Caco-2 (cell line): ENCODE measurements at regions not wholly inside any gene's neighbourhood (a gene's known extent, or its start where the extent isn't known, plus 50 kb on each side); places are given as distances from the start of the nearest gene placed in this dataset.
"Not testable (repeated sequence)": the region's sequence is repeated elsewhere in the genome, so short reads cannot be mapped to it uniquely, and the experiment has no call there.

Source experiments
- BruUV-seq: library from RNA; stranded (reverse); fragments of 400-500 nt; replicated peaks from 2 replicates; lab custom pipeline; 2021; lab: Mats Ljungman, UMichigan
- CTCF ChIA-PET: fragments of 300-600 bp; sonication (Branson Sonifier 250); formaldehyde crosslinking; loops from one replicate; lab custom pipeline; 2022; ENCODE audit warnings: antibody characterized with exemption; lab: Charles Lee
- POLR2A ChIA-PET: fragments of 300-600 bp; sonication (Branson Sonifier 250); formaldehyde crosslinking; loops from one replicate; lab custom pipeline; 2022; ENCODE audit warnings: antibody characterized with exemption; lab: Charles Lee
- DNase-seq, 2 experiments: peaks; one replicate each; pipeline versions ENCODE4 v3.0.0 to v3.0.0-alpha.2; 2020 to 2022
- H3K27me3 ChIP-seq: replicated peaks from 2 replicates; pipeline ENCODE4 v1.6.0; 2011; ENCODE audit warnings: low read length; ENCODE audit not compliant: control insufficient read depth, insufficient read depth
- H3K36me3 ChIP-seq: 2 replicates; pipeline ENCODE4 v1.5.1; 2011; ENCODE audit warnings: low read length; ENCODE audit not compliant: control insufficient read depth, insufficient read depth
- H3K4me1 ChIP-seq: fragments of 250-450 bp; sonication (Bioruptor Pico); 2 replicates; pipeline ENCODE4 v1.5.1; 2020; ENCODE audit warnings: mild to moderate bottlenecking
- H3K4me3 ChIP-seq: 2 replicates; pipeline ENCODE4 v1.5.1; 2011; ENCODE audit warnings: low read depth, mild to moderate bottlenecking, control low read depth, low read length
- H3K9me3 ChIP-seq: fragments of 250-450 bp; sonication (Bioruptor Pico); 2 replicates; pipeline ENCODE4 v1.5.1; 2020; ENCODE audit warnings: mild to moderate bottlenecking, moderate library complexity
- H3K27ac Mint-ChIP-seq: one replicate; pipeline ENCODE4 v1.8.0; 2022; ENCODE audit warnings: mixed read lengths; ENCODE audit not compliant: unreplicated experiment
- H3K27me3 Mint-ChIP-seq: one replicate; pipeline ENCODE4 v1.8.0; 2022; ENCODE audit warnings: mixed read lengths; ENCODE audit not compliant: insufficient read depth, unreplicated experiment
- H3K36me3 Mint-ChIP-seq: one replicate; pipeline ENCODE4 v1.8.0; 2022; ENCODE audit warnings: mild to moderate bottlenecking, mixed read lengths; ENCODE audit not compliant: insufficient read depth, unreplicated experiment
- H3K4me1 Mint-ChIP-seq: one replicate; pipeline ENCODE4 v1.8.0; 2022; ENCODE audit warnings: low read depth, mixed read lengths; ENCODE audit not compliant: unreplicated experiment
- H3K4me3 Mint-ChIP-seq: one replicate; pipeline ENCODE4 v1.8.0; 2022; ENCODE audit warnings: mild to moderate bottlenecking, moderate library complexity, mixed read lengths; ENCODE audit not compliant: unreplicated experiment
- H3K9me3 Mint-ChIP-seq: one replicate; pipeline ENCODE4 v1.8.0; 2022; ENCODE audit warnings: mixed read lengths; ENCODE audit not compliant: unreplicated experiment
- CTCF ChIP-seq, 2 experiments: fragments of 200-600 bp in 1 of 2; IDR thresholded peaks; 1 replicate in 1 of 2; 2 replicates in 1 of 2; pipeline versions ENCODE4 v1.5.1 to v1.8.0; 2011 to 2022; ENCODE audit warnings: antibody characterized with exemption in 1 of 2, control low read depth in 1 of 2, inconsistent platforms in 1 of 2, low read depth in 1 of 2, low read length in 1 of 2, mild to moderate bottlenecking in 1 of 2, moderate library complexity in 1 of 2; ENCODE audit not compliant: insufficient read depth in 1 of 2, severe bottlenecking in 1 of 2, unreplicated experiment in 1 of 2
- intact Hi-C: fragments of 100-400 bp; cut with micrococcal nuclease; formaldehyde crosslinking; loops from one replicate; pipeline ENCODE4 v1.10.0; 2022; ENCODE audit not compliant: unreplicated experiment

DNA sequence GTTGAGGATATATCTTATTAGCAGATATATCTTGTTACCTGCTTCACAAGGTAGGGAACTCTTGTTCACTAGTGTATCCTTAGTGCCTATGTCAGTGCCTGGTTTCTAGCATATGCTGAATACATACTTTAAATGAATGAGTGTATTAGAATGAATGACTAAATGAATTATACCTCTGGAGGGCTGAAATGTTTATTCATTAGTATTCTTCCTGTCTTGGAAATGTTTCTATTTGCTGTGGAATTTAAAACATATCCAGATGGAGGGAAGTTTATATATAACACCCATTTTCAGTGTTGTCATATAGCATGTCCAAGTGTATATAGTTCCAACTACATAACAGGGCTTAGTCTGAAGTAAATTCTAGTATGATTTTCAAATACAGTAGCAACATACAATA is 581.5 kb downstream of the TBL1XR1 start:
- ChIA-PET POLR2A (no interaction called here), CTCF (no interaction called here)
- no TSS peak for BruUV-seq
- Histone ChIP-seq H3K4me1 (no peaks in the 10 kb centered on the region), H3K27me3 (no peaks in the 10 kb centered on the region), H3K9me3 (no peaks in the 10 kb centered on the region), H3K36me3 (no peaks in the 10 kb centered on the region), H3K4me3 (no peak overlapping the region)
- Mint-ChIP-seq H3K36me3 (no peaks in the 10 kb centered on the region), H3K27ac (no peak overlapping the region), H3K9me3 (peaks cover 9% of the 10 kb centered on the region), H3K27me3 (no peaks in the 10 kb centered on the region), H3K4me1 (no peaks in the 10 kb centered on the region), H3K4me3 (no peak overlapping the region)
- intact Hi-C loops, result no loop called here
- no peak for DNase-seq
- no peak for TF ChIP-seq CTCF (IDR thresholded peaks at IDR 0.05; ENCODE audit: insufficient read depth in 1 of 2, low read depth in 1 of 2, low read length in 1 of 2, severe bottlenecking in 1 of 2, unreplicated experiment in 1 of 2)

GRCh38 chr3:176611703-176612102 is 585.6 kb downstream of the TBL1XR1 start:
- ChIA-PET POLR2A (no interaction called here), CTCF (no interaction called here)
- Mint-ChIP-seq H3K27me3 (no peaks in the 10 kb centered on the region), H3K9me3 (no peaks in the 10 kb centered on the region), H3K36me3 (no peaks in the 10 kb centered on the region), H3K4me1 (no peaks in the 10 kb centered on the region), H3K27ac (no peak overlapping the region), H3K4me3 (no peak overlapping the region)
- Histone ChIP-seq H3K36me3 (no peaks in the 10 kb centered on the region), H3K27me3 (no peaks in the 10 kb centered on the region), H3K9me3 (no peaks in the 10 kb centered on the region), H3K4me3 (no peak overlapping the region), H3K4me1 (no peaks in the 10 kb centered on the region)
- no peak for DNase-seq
- intact Hi-C loops, result no loop called here
- no TSS peak for BruUV-seq
- no peak for TF ChIP-seq CTCF (IDR thresholded peaks at IDR 0.05; ENCODE audit: insufficient read depth in 1 of 2, low read depth in 1 of 2, low read length in 1 of 2, severe bottlenecking in 1 of 2, unreplicated experiment in 1 of 2)

DNA sequence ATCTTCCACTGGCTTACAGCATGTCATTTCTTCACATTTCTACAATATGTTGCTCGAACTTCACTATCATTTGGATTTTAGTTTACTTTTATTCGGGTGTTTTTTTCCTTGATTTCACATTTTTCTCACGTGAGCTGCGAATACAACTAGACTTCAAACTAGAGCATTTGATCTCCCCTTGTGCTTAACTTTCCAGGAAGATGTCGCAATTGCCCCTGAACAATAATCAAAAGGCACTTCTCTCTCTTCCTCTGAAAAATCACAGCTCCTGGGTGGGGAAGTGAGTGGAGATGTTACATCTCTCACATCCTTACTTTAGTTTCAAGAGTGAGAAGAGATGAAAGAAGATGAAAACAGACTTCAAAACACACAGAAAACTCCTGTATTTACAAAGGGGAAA is 587.9 kb downstream of the TBL1XR1 start:
- no peaks in the 10 kb centered on the region for H3K9me3 ChIP-seq
- Mint-ChIP-seq H3K4me1 (no peaks in the 10 kb centered on the region), H3K27ac (no peak overlapping the region), H3K27me3 (no peaks in the 10 kb centered on the region), H3K9me3 (no peaks in the 10 kb centered on the region), H3K36me3 (no peaks in the 10 kb centered on the region), H3K4me3 (no peak overlapping the region)
- ChIA-PET CTCF (no interaction called here), POLR2A (no interaction called here)
- no peak overlapping the region for H3K4me3 ChIP-seq
- no peak for DNase-seq
- TF ChIP-seq CTCF (IDR thresholded peaks at IDR 0.05; ENCODE audit: insufficient read depth in 1 of 2, low read depth in 1 of 2, low read length in 1 of 2, severe bottlenecking in 1 of 2, unreplicated experiment in 1 of 2), result no peak
- H3K4me1 ChIP-seq, result no peaks in the 10 kb centered on the region
- intact Hi-C loops, result no loop called here
- no peaks in the 10 kb centered on the region for H3K36me3 ChIP-seq
- no TSS peak for BruUV-seq
- no peaks in the 10 kb centered on the region for H3K27me3 ChIP-seq

DNA sequence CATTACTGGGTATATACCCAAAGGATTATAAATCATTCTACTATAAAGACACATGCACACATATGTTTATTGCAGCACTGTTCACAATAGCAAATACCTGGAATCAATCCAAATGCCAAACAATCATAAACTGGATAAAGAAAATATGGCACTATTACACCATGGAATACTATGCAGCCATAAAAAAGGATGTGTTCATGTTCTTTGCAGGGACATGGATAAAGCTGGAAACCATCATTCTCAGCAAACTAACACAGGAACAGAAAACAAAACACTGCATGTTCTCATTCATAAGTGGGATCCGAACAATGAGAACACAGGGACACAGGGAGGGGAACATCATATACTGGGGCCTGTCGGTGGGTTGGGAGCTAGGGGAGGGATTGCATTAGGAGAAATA is 591.7 kb downstream of the TBL1XR1 start:
- POLR2A ChIA-PET, H3K4me3 Mint-ChIP-seq, DNase-seq, H3K9me3 Mint-ChIP-seq, H3K36me3 ChIP-seq, H3K9me3 ChIP-seq, intact Hi-C loops, H3K27ac Mint-ChIP-seq, H3K4me3 ChIP-seq, BruUV-seq, H3K4me1 ChIP-seq, H3K36me3 Mint-ChIP-seq, CTCF ChIA-PET, H3K27me3 ChIP-seq, H3K4me1 Mint-ChIP-seq, H3K27me3 Mint-ChIP-seq: not testable (repeated sequence)
